NCI-H82 (cell line): ENCODE measurements at regions not wholly inside any gene's neighbourhood (a gene's known extent, or its start where the extent isn't known, plus 50 kb on each side); places are given as distances from the start of the nearest gene placed in this dataset.
"Not testable (repeated sequence)": the region's sequence is repeated elsewhere in the genome, so short reads cannot be mapped to it uniquely, and the experiment has no call there.

Source experiments
- DNase-seq: peaks from one replicate; lab custom pipeline; 2025; lab: John Stamatoyannopoulos, UW

GRCh38 chr12:58069268-58069963, 128.0 kb downstream of the ATP23 start:
- no peak for DNase-seq

GRCh38 chr12:58071994-58072393, 130.6 kb downstream of the ATP23 start:
- DNase-seq: no peak

GRCh38 chr12:58074259-58074658, 132.9 kb downstream of the ATP23 start:
- DNase-seq: no peak

- DNase-seq: no peak
Observed at GRCh38 chr12:58079806-58080205, 138.4 kb downstream of the ATP23 start.

GRCh38 chr12:58081488-58081887, 140.1 kb downstream of the ATP23 start:
- DNase-seq: no peak

- no peak for DNase-seq
Observed at GRCh38 chr12:58082996-58083395, 141.6 kb downstream of the ATP23 start.

GRCh38 chr12:58086006-58086405, 144.6 kb downstream of the ATP23 start:
- DNase-seq: no peak

GRCh38 chr12:58086930-58087329, 145.6 kb downstream of the ATP23 start:
- no peak for DNase-seq

- no peak for DNase-seq
Observed at GRCh38 chr12:58087423-58088127, 146.2 kb downstream of the ATP23 start.

GRCh38 chr12:58089588-58089987, 148.2 kb downstream of the ATP23 start:
- DNase-seq: no peak

- no peak for DNase-seq
Observed at GRCh38 chr12:58090685-58091084, 149.3 kb downstream of the ATP23 start.

GRCh38 chr12:58095002-58095401, 153.6 kb downstream of the ATP23 start:
- DNase-seq: no peak

GRCh38 chr12:58097741-58098140, 156.4 kb downstream of the ATP23 start:
- DNase-seq: no peak

GRCh38 chr12:58099476-58099875, 158.1 kb downstream of the ATP23 start:
- no peak for DNase-seq

GRCh38 chr12:58104351-58104755, 163.0 kb downstream of the ATP23 start:
- DNase-seq: no peak

GRCh38 chr12:58105225-58106119, 164.1 kb downstream of the ATP23 start:
- peak; percentile 18 for DNase-seq

- DNase-seq: no peak
Observed at GRCh38 chr12:58106195-58106594, 164.8 kb downstream of the ATP23 start.

- DNase-seq: no peak
Observed at GRCh38 chr12:58117201-58117600, 175.8 kb downstream of the ATP23 start.

GRCh38 chr12:58117667-58118066, 176.3 kb downstream of the ATP23 start:
- no peak for DNase-seq

GRCh38 chr12:58125761-58126160, 184.4 kb downstream of the ATP23 start:
- not testable (repeated sequence) for DNase-seq

GRCh38 chr12:58131986-58132755, 190.8 kb downstream of the ATP23 start:
- no peak for DNase-seq

- DNase-seq: no peak
Observed at GRCh38 chr12:58138424-58138823, 197.1 kb downstream of the ATP23 start.
